DND-41 (cell line): ENCODE measurements at regions not wholly inside any gene's neighbourhood (a gene's known extent, or its start where the extent isn't known, plus 50 kb on each side); places are given as distances from the start of the nearest gene placed in this dataset.

Experiments
- CTCF ChIP-seq: IDR thresholded peaks from 2 replicates; pipeline ENCODE4 v1.5.1; 2012; ENCODE audit warnings: borderline replicate concordance, low read length, moderate library complexity, mild to moderate bottlenecking; ENCODE audit not compliant: poor library complexity, severe bottlenecking; ENCODE audit errors: extremely low read depth
- EZH2 ChIP-seq: IDR thresholded peaks from 3 replicates; pipeline ENCODE4 v1.6.1; 2012; ENCODE audit warnings: borderline replicate concordance, low read depth, mild to moderate bottlenecking, moderate library complexity, low read length, inconsistent platforms; ENCODE audit not compliant: severe bottlenecking

- TF ChIP-seq CTCF = no peak
- TF ChIP-seq EZH2 = no peak
Observed at GRCh38 chr4:34939073-34939472, 1305.2 kb downstream of the ARAP2 start.
